Kidney epithelial cell (primary cell): ENCODE measurements at regions not wholly inside any gene's neighbourhood (a gene's known extent, or its start where the extent isn't known, plus 50 kb on each side); places are given as distances from the start of the nearest gene placed in this dataset.

Experiments used
- DNase-seq: peaks from one replicate; pipeline ENCODE4 v3.0.0-alpha.2; 2010; ENCODE audit warnings: low read depth
- H3K27me3 ChIP-seq: 2 replicates; pipeline ENCODE4 v1.6.0; 2011; ENCODE audit warnings: low read length; ENCODE audit not compliant: control insufficient read depth, insufficient read depth
- H3K36me3 ChIP-seq: 2 replicates; pipeline ENCODE4 v1.5.1; 2011; ENCODE audit warnings: low read length; ENCODE audit not compliant: control insufficient read depth, insufficient read depth
- H3K4me3 ChIP-seq: 2 replicates; pipeline ENCODE4 v1.5.1; 2011; ENCODE audit warnings: low read depth, mild to moderate bottlenecking, control low read depth, low read length
- CTCF ChIP-seq: IDR thresholded peaks from 2 replicates; pipeline ENCODE4 v1.5.1; 2011; ENCODE audit warnings: mild to moderate bottlenecking, moderate library complexity, low read length, control low read depth, inconsistent platforms; ENCODE audit not compliant: insufficient read depth, poor library complexity, severe bottlenecking

DNA sequence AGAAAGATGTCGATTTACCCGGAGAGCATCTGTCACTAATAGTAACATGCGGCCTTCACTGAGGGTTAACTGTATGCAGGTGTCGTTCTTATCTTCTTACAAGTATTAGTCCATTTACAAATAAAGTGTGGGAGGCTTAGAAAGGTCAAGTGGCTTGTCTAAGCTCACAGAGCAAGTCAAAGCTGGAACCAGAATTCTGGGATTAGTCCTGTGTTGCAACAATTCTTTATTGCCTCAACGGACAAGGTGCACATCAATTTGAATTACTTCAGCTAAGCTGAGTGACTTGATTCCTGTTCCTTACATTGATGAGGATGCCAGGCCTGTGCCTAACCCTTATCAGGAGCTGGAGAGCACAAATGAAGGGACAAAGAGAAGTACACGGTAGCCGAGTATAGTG, 1193.6 kb downstream of the UQCRFS1 start:
- TF ChIP-seq CTCF, result no peak
- H3K4me3 ChIP-seq, result no peak overlapping the region
- DNase-seq, result no peak
- no peaks in the 10 kb centered on the region for H3K36me3 ChIP-seq
- H3K27me3 ChIP-seq, result no peaks in the 10 kb centered on the region

DNA sequence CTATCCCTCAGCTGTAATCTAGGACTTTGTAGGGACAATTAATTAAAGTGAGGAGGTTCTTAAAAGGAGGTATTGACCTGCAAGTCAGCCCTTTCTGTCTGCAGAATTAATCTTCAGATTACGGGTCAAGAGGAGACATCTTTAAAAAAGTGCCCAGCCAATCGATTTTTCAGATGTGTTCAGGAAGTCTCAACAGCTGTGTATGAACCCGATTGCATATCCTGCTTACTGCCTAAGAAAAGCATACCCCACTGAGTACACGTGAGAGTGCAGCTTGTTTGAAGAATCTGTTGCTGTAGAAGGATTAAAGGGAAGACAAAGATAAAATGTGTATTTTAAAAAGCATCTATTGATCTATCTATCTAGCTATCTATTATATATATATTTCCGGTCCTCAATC, 1194.5 kb downstream of the UQCRFS1 start:
- DNase-seq, result no peak
- no peaks in the 10 kb centered on the region for H3K36me3 ChIP-seq
- no peaks in the 10 kb centered on the region for H3K27me3 ChIP-seq
- no peak for TF ChIP-seq CTCF
- H3K4me3 ChIP-seq, result no peak overlapping the region

GRCh38 chr19:28014615-28015405, 1198.1 kb downstream of the UQCRFS1 start:
- Histone ChIP-seq H3K4me3 (no peak overlapping the region), H3K27me3 (no peaks in the 10 kb centered on the region), H3K36me3 (no peaks in the 10 kb centered on the region)
- TF ChIP-seq CTCF, result no peak
- DNase-seq, result no peak

- Histone ChIP-seq H3K27me3 (no peaks in the 10 kb centered on the region), H3K4me3 (no peak overlapping the region), H3K36me3 (no peaks in the 10 kb centered on the region)
- TF ChIP-seq CTCF, result no peak
- DNase-seq, result no peak
Observed at GRCh38 chr19:28012361-28012760, 1200.6 kb downstream of the UQCRFS1 start.

DNA sequence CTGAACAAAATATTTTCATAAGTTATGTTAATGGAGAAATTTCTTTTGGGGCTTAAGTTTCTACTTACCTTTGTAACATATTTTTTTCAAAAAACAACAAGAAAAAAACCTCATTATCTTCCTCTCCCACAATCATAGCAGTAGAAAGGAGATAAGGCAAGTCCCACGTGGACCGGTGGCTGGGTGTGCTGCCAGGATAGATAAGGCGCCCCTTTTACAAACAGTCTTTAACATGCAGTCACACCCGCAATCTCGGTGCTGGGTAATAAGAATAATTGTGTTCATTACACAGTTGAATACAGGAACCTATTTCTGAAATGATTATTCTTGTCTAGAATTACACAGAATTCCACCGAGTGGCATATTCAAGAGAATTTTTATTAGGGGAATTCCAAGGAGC, 1202.3 kb downstream of the UQCRFS1 start:
- DNase-seq, result no peak
- TF ChIP-seq CTCF, result no peak
- H3K4me3 ChIP-seq, result no peak overlapping the region
- no peaks in the 10 kb centered on the region for H3K36me3 ChIP-seq
- no peaks in the 10 kb centered on the region for H3K27me3 ChIP-seq

DNA sequence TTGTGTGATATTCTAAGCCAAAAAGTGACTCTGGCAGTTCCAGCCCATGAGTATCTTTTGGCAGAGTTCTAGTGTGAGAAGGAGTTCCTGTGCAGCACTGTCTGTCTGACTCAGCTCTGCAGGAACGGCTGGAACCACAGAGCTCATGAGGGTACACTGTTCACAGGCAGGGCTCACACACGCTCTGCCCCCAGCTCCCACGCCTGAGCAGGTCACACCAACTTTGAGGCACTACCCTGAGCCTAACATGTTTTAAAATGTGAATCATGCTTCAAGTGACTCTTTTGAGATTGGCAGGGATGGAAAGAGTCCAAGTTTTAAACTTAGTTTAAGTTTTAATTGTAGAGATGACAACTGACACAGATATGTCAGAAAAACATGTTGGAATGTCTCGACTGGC, 1203.3 kb downstream of the UQCRFS1 start:
- Histone ChIP-seq H3K36me3 (no peaks in the 10 kb centered on the region), H3K4me3 (no peak overlapping the region), H3K27me3 (no peaks in the 10 kb centered on the region)
- no peak for DNase-seq
- no peak for TF ChIP-seq CTCF
